ENCODE measurements at regions not wholly inside any gene's neighbourhood (a gene's known extent, or its start where the extent isn't known, plus 50 kb on each side); places are given as distances from the start of the nearest gene placed in this dataset.

DNA sequence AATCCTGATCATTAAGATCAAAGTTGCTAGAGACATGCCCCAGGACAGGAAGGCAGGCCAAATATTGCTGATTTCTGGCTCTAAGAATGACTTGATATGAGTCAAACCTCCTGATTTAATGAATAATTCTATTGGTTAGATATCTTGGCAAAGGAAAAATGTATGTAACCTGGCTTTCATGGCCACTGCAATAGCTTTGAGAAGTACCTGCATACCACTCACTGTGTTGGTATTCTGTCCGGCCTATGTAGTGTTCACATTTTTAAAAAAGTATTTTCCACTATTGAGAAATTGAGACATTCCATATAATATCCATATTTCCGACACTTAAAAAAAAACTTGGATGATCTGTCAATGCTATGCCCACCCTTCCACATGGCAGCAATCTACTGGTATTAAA is 283.1 kb upstream of the SOX5 start:
- DNase-seq (ENCODE audit: low read depth, low spot score) (no peak), FAIRE-seq (no peak)
- dilution Hi-C loops (cut with MboI; ENCODE audit: extremely low pct_ligation_motif_present, low sequenced_read_pairs), result no loop called here
- CTCF ChIA-PET, result no interaction called here
- Histone ChIP-seq H3K4me2 (ENCODE audit: insufficient read depth, low read length) (no peak overlapping the region), H3K27me3 (ENCODE audit: control insufficient read depth in 2 of 2, insufficient read depth in 2 of 2, low read length in 2 of 2) (no peaks in the 10 kb centered on the region), H4K20me1 (replicated peaks; ENCODE audit: control insufficient read depth, extremely low read depth, insufficient read depth, low read length) (no peaks in the 10 kb centered on the region), H3K9ac (replicated peaks; ENCODE audit: extremely low read depth, insufficient read depth, low read length) (no peak overlapping the region), H3K4me3 (replicated peaks in 1 of 3; ENCODE audit: insufficient read depth in 1 of 3, low read depth in 1 of 3, low read length in 3 of 3) (no peak overlapping the region), H2AFZ (ENCODE audit: low read depth, low read length) (no peak overlapping the region), H3K4me1 (ENCODE audit: control insufficient read depth, extremely low read depth, insufficient read depth, low read length) (peaks cover 11% of the 10 kb centered on the region), H3K79me2 (ENCODE audit: control insufficient read depth, insufficient read depth, low read length) (no peaks in the 10 kb centered on the region), H3K36me3 (ENCODE audit: control insufficient read depth in 2 of 2, extremely low read depth in 1 of 2, insufficient read depth in 2 of 2, low read length in 2 of 2) (no peaks in the 10 kb centered on the region), H3K27ac (ENCODE audit: insufficient read depth, low read depth, low read length) (no peak overlapping the region), H3K9me3 (replicated peaks; ENCODE audit: control insufficient read depth, insufficient read depth, low read length) (no peaks in the 10 kb centered on the region), H3K9me1 (replicated peaks; ENCODE audit: control insufficient read depth, extremely low read depth, insufficient read depth, low read length) (no peaks in the 10 kb centered on the region)
- intact Hi-C loops (cut with micrococcal nuclease), result no loop called here
- BruUV-seq (replicated peaks), result no TSS peak
- POLR2A ChIA-PET, result no interaction called here
- TF ChIP-seq, protein P1, sequence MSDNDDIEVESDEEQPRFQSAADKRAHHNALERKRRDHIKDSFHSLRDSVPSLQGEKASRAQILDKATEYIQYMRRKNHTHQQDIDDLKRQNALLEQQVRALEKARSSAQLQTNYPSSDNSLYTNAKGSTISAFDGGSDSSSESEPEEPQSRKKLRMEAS (IDR thresholded peaks at IDR 0.05; ENCODE audit: insufficient read depth, insufficient read length), result no peak
- TF ChIP-seq POLR2AphosphoS5 (IDR thresholded peaks at IDR 0.05; ENCODE audit: insufficient read depth, low read depth, low read length) (no peak), POLR2A (IDR thresholded peaks at IDR 0.05; ENCODE audit: low read depth, low read length) (no peak), EZH2 (IDR thresholded peaks at IDR 0.05; ENCODE audit: borderline replicate concordance, low read depth, low read length, severe bottlenecking) (no peak), FOS (IDR thresholded peaks at IDR 0.05; ENCODE audit: borderline replicate concordance, insufficient read depth, low read length) (no peak), MYC (IDR thresholded peaks at IDR 0.05; ENCODE audit: low read depth, low read length) (no peak), GATA2 (IDR thresholded peaks at IDR 0.05; ENCODE audit: insufficient read depth, insufficient read length, low read depth, low read length) (no peak), JUN (IDR thresholded peaks at IDR 0.05; ENCODE audit: borderline replicate concordance, insufficient read depth, insufficient read length, low read depth) (no peak)
- TF ChIP-seq, protein P2, sequence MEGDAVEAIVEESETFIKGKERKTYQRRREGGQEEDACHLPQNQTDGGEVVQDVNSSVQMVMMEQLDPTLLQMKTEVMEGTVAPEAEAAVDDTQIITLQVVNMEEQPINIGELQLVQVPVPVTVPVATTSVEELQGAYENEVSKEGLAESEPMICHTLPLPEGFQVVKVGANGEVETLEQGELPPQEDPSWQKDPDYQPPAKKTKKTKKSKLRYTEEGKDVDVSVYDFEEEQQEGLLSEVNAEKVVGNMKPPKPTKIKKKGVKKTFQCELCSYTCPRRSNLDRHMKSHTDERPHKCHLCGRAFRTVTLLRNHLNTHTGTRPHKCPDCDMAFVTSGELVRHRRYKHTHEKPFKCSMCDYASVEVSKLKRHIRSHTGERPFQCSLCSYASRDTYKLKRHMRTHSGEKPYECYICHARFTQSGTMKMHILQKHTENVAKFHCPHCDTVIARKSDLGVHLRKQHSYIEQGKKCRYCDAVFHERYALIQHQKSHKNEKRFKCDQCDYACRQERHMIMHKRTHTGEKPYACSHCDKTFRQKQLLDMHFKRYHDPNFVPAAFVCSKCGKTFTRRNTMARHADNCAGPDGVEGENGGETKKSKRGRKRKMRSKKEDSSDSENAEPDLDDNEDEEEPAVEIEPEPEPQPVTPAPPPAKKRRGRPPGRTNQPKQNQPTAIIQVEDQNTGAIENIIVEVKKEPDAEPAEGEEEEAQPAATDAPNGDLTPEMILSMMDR (IDR thresholded peaks at IDR 0.05; ENCODE audit: extremely low read depth in 1 of 2, insufficient read depth in 1 of 2, low read depth in 1 of 2, low read length in 2 of 2), result no peak
